HT1080 (cell line): ENCODE measurements at regions not wholly inside any gene's neighbourhood (a gene's known extent, or its start where the extent isn't known, plus 50 kb on each side); places are given as distances from the start of the nearest gene placed in this dataset. TPM values are rescaled to one million over a fixed set of nuclear protein-coding genes. Genes with fewer than 3 reads are reported as not detected.

ENCODE experiments used
- small RNA-seq: library from RNA; depleted of rRNA; stranded (forward); fragments of <200 nt; gene quantifications from one replicate; pipeline ENCODE3, GENCODE V24; 2014

Small RNA genes in the stretch of these regions (small RNA-seq; reads per million reads assigned to genes)
- not detected for gene RF00019
